Endothelial cell of umbilical vein (primary cell): ENCODE measurements at regions not wholly inside any gene's neighbourhood (a gene's known extent, or its start where the extent isn't known, plus 50 kb on each side); places are given as distances from the start of the nearest gene placed in this dataset.

Experiments used
- BruUV-seq: library from RNA; stranded (reverse); fragments of 400-500 nt; replicated peaks from 2 replicates; lab custom pipeline; 2021; lab: Mats Ljungman, UMichigan
- CTCF ChIA-PET: fragments of 300-600, 350-600 bp; sonication (Branson Sonifier 250); formaldehyde crosslinking; loops from one replicate; lab custom pipeline; 2021; ENCODE audit warnings: antibody characterized with exemption, inconsistent platforms; lab: Charles Lee
- POLR2A ChIA-PET: fragments of 300-600, 350-600 bp; sonication (Branson Sonifier 250); formaldehyde crosslinking; loops from one replicate; lab custom pipeline; 2021; ENCODE audit warnings: antibody characterized with exemption, inconsistent platforms; lab: Charles Lee
- DNase-seq: peaks from one replicate; pipeline ENCODE4 v3.0.0-alpha.2; 2011; ENCODE audit warnings: low read depth, low spot score
- FAIRE-seq: peaks from 2 replicates; lab custom pipeline; 2011; peaks lifted over from hg19 to GRCh38; lab: Jason Lieb, UNC
- H2AFZ ChIP-seq: 2 replicates; pipeline ENCODE4 v1.6.0; 2012; ENCODE audit warnings: low read depth, low read length, control low read depth, inconsistent platforms
- H3K27ac ChIP-seq: 2 replicates; pipeline ENCODE4 v1.5.1; 2011; ENCODE audit warnings: low read depth, mild to moderate bottlenecking, control low read depth, low read length, moderate library complexity; ENCODE audit not compliant: insufficient read depth
- H3K27me3 ChIP-seq, 2 experiments: 2 replicates each; pipeline versions ENCODE4 v1.6.0 to v1.6.1; 2011; ENCODE audit warnings: low read length in 2 of 2, mixed read lengths in 1 of 2; ENCODE audit not compliant: control insufficient read depth in 2 of 2, insufficient read depth in 2 of 2
- H3K36me3 ChIP-seq, 2 experiments: 2 replicates in 1 of 2; 3 replicates in 1 of 2; pipeline ENCODE4 v1.5.1; 2011; ENCODE audit warnings: low read length in 2 of 2, mild to moderate bottlenecking in 1 of 2, moderate library complexity in 1 of 2; ENCODE audit not compliant: control insufficient read depth in 2 of 2, insufficient read depth in 2 of 2; ENCODE audit errors: extremely low read depth in 1 of 2
- H3K4me1 ChIP-seq: 3 replicates; pipeline ENCODE4 v1.5.1; 2011; ENCODE audit warnings: mild to moderate bottlenecking, low read length; ENCODE audit not compliant: control insufficient read depth, insufficient read depth; ENCODE audit errors: extremely low read depth
- H3K4me2 ChIP-seq: 2 replicates; pipeline ENCODE4 v1.6.1; 2011; ENCODE audit warnings: low read length, control low read depth, mixed read lengths; ENCODE audit not compliant: insufficient read depth
- H3K4me3 ChIP-seq, 3 experiments: fragments of 200-600 bp in 1 of 3; sonication (generic), shearing (Covaris generic) in 1 of 3; replicated peaks in 1 of 3; 2 replicates each; pipeline ENCODE4 v1.5.1; 2011 to 2016; ENCODE audit warnings: control low read depth in 3 of 3, low read length in 3 of 3, mild to moderate bottlenecking in 2 of 3, inconsistent platforms in 1 of 3, low read depth in 1 of 3, moderate library complexity in 1 of 3; ENCODE audit not compliant: insufficient read depth in 1 of 3
- H3K79me2 ChIP-seq: 2 replicates; pipeline ENCODE4 v1.6.0; 2012; ENCODE audit warnings: low read length, inconsistent platforms; ENCODE audit not compliant: control insufficient read depth, insufficient read depth
- H3K9ac ChIP-seq: replicated peaks from 2 replicates; pipeline ENCODE3; 2011; ENCODE audit warnings: low read length, control low read depth; ENCODE audit not compliant: insufficient read depth; ENCODE audit errors: extremely low read depth
- H3K9me1 ChIP-seq: replicated peaks from 3 replicates; pipeline ENCODE4 v1.6.0; 2011; ENCODE audit warnings: mild to moderate bottlenecking, low read length; ENCODE audit not compliant: control insufficient read depth, insufficient read depth; ENCODE audit errors: extremely low read depth
- H3K9me3 ChIP-seq: replicated peaks from 2 replicates; pipeline ENCODE4 v1.5.1; 2012; ENCODE audit warnings: low read length, inconsistent platforms; ENCODE audit not compliant: control insufficient read depth, insufficient read depth
- H4K20me1 ChIP-seq: replicated peaks from 2 replicates; pipeline ENCODE3; 2011; ENCODE audit warnings: mild to moderate bottlenecking, low read length; ENCODE audit not compliant: control insufficient read depth, insufficient read depth; ENCODE audit errors: extremely low read depth
- CTCF ChIP-seq, 2 donors: IDR thresholded peaks; 1 replicate in 1 of 2; 2 replicates in 1 of 2; pipeline ENCODE4 v1.5.1; 2011; ENCODE audit warnings: low read length in 2 of 2, mild to moderate bottlenecking in 2 of 2, moderate library complexity in 2 of 2, control low read depth in 1 of 2, inconsistent platforms in 1 of 2, low read depth in 1 of 2; ENCODE audit not compliant: insufficient read depth in 1 of 2; ENCODE audit errors: extremely low read depth in 1 of 2
- EZH2 ChIP-seq: IDR thresholded peaks from 2 replicates; pipeline ENCODE4 v1.6.1; 2012; ENCODE audit warnings: borderline replicate concordance, low read depth, mild to moderate bottlenecking, moderate library complexity, low read length, inconsistent platforms; ENCODE audit not compliant: severe bottlenecking
- JUN ChIP-seq: IDR thresholded peaks from 2 replicates; pipeline ENCODE4 v1.6.1; 2011; ENCODE audit warnings: borderline replicate concordance, low read depth; ENCODE audit not compliant: insufficient read length, insufficient read depth
- MAX ChIP-seq: IDR thresholded peaks from 2 replicates; pipeline ENCODE4 v1.6.1; 2011; ENCODE audit not compliant: insufficient read depth, insufficient read length
- MYC ChIP-seq: IDR thresholded peaks from one replicate; pipeline ENCODE4 v1.6.1; 2011; ENCODE audit warnings: mild to moderate bottlenecking, low read depth, low read length
- POLR2AphosphoS5 ChIP-seq: IDR thresholded peaks from 2 replicates; pipeline ENCODE4 v1.6.1; 2012; ENCODE audit warnings: low read depth, mild to moderate bottlenecking, control low read depth, low read length, moderate library complexity; ENCODE audit not compliant: insufficient read depth
- dilution Hi-C: fragments of 300-500 bp; cut with MboI; formaldehyde crosslinking; loops from one replicate; pipeline ENCODE4 v1.15.0; 2019; ENCODE audit warnings: low sequenced_read_pairs; ENCODE audit not compliant: extremely low pct_ligation_motif_present
- intact Hi-C: fragments of 100-400 bp; cut with micrococcal nuclease; formaldehyde crosslinking; loops from one replicate; pipeline ENCODE4 v1.10.0; 2022

- intact Hi-C loops: no loop called here
- Histone ChIP-seq H3K79me2 (no peaks in the 10 kb centered on the region), H3K27me3 (no peaks in the 10 kb centered on the region), H3K9ac (no peak overlapping the region), H3K9me1 (no peaks in the 10 kb centered on the region), H3K9me3 (no peaks in the 10 kb centered on the region), H3K4me3 (no peak overlapping the region), H3K36me3 (no peaks in the 10 kb centered on the region), H3K27ac (no peak overlapping the region), H2AFZ (no peak overlapping the region), H4K20me1 (no peaks in the 10 kb centered on the region), H3K4me2 (no peak overlapping the region), H3K4me1 (no peaks in the 10 kb centered on the region)
- dilution Hi-C loops: no loop called here
- FAIRE-seq (no peak), DNase-seq (no peak)
- no TSS peak for BruUV-seq
- ChIA-PET CTCF (no interaction called here), POLR2A (no interaction called here)
- no peak for TF ChIP-seq MYC
- no peak for TF ChIP-seq POLR2AphosphoS5
- TF ChIP-seq EZH2: no peak
- TF ChIP-seq JUN: no peak
- no peak for TF ChIP-seq CTCF (IDR thresholded peaks at IDR 0.05; ENCODE audit: extremely low read depth in 1 of 2, insufficient read depth in 1 of 2, low read depth in 1 of 2, low read length in 2 of 2)
- TF ChIP-seq MAX: no peak
Observed at GRCh38 chr16:52932321-52932720, 120.4 kb downstream of the CHD9NB start.
